ENCODE measurements at regions not wholly inside any gene's neighbourhood (a gene's known extent, or its start where the extent isn't known, plus 50 kb on each side); places are given as distances from the start of the nearest gene placed in this dataset.
"Not testable (repeated sequence)": the region's sequence is repeated elsewhere in the genome, so short reads cannot be mapped to it uniquely, and the experiment has no call there.

- no peaks in the 10 kb centered on the region for H3K27me3 ChIP-seq (ENCODE audit: low read depth)
- intact Hi-C loops (cut with DNase I): no loop called here
- H3K27ac ChIP-seq: no peak overlapping the region
- H3K9me3 ChIP-seq: no peaks in the 10 kb centered on the region
- DNase-seq (no peak), ATAC-seq (no peak)
- TF ChIP-seq CTCF (IDR thresholded peaks at IDR 0.05): no peak
- H3K36me3 ChIP-seq: no peaks in the 10 kb centered on the region
- H3K4me3 ChIP-seq: no peak overlapping the region
- H3K4me1 ChIP-seq: no peaks in the 10 kb centered on the region
Observed at GRCh38 chr11:57940044-57940756, 83.5 kb upstream of the OR9Q1 start.

DNA sequence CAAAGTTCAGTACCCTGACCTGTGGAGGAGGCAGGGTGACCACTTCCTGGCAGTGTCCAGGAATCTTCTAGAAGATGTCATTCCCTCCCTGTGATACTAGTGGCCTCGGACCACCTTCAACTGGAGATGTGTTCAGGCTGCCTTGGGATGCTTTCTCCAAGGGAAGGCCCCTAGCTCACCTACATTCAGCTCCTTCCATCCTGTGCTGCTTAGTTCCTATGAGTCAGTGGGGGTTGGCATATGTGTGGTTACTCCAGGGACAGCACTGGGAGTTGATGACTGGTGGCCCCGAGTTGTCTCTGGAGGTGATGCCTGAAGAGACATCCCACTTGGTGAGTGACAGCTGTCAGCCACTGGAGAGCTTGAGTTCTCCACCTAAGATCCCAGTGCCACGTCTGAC lies 81.8 kb upstream of the OR9Q1 start:
- intact Hi-C loops (cut with DNase I): no loop called here
- no peaks in the 10 kb centered on the region for H3K36me3 ChIP-seq
- no peak for TF ChIP-seq CTCF (IDR thresholded peaks at IDR 0.05)
- no peaks in the 10 kb centered on the region for H3K27me3 ChIP-seq (ENCODE audit: low read depth)
- no peak overlapping the region for H3K27ac ChIP-seq
- DNase-seq: no peak
- ATAC-seq: no peak
- no peaks in the 10 kb centered on the region for H3K9me3 ChIP-seq
- no peaks in the 10 kb centered on the region for H3K4me1 ChIP-seq
- no peak overlapping the region for H3K4me3 ChIP-seq

DNA sequence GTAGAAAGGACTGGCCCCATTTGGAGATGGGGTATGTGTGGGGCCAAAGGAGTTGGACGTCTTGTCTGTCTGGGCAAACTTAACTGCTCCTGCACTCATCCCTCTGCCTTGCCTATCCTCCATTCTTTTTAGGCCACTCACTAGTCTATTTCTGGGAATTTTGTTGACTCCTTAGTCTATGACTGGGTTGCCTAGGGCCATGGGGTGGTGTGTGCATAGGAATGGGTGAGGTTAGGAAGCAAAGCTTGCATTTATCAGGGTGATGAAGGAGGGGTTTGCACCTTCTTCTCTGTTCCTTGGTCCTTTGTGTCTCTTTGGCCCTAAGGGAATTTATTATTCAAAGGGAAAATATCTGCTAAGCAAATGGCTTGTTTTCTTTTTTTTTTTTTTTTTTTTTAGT lies 80.9 kb upstream of the OR9Q1 start:
- intact Hi-C loops (cut with DNase I): no loop called here

GRCh38 chr11:57943766-57944165 lies 79.9 kb upstream of the OR9Q1 start:
- H3K4me1 ChIP-seq; H3K36me3 ChIP-seq; H3K9me3 ChIP-seq; H3K27ac ChIP-seq; DNase-seq; H3K27me3 ChIP-seq (ENCODE audit: low read depth); ATAC-seq; H3K4me3 ChIP-seq; intact Hi-C loops (cut with DNase I): not testable (repeated sequence)

More for the DNA sequence above, 80.9 kb upstream of the OR9Q1 start:
- Histone ChIP-seq H3K27ac (no peak overlapping the region), H3K4me3 (no peak overlapping the region), H3K4me1 (no peaks in the 10 kb centered on the region), H3K9me3 (no peaks in the 10 kb centered on the region), H3K36me3 (no peaks in the 10 kb centered on the region), H3K27me3 (ENCODE audit: low read depth) (no peaks in the 10 kb centered on the region)
- DNase-seq (no peak), ATAC-seq (no peak)
- no peak for TF ChIP-seq CTCF (IDR thresholded peaks at IDR 0.05)

DNA sequence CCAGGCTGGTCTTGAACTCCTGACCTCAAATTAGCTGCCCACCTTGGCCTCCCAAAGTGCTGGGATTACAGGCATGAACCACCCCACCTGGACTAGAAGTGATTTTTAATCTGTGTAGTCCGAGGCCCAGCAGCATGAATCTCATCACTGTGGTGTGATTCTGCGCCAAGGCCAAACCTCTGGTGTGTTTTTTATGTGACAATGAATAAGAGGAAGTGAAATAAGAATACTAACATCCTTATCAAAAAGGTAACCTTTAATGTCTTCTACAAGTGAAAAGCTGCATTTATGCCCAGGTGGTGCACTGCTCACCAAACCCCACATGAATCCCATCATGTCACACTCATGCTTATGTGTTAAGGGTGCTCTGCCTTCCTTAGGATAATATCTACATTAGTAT lies 77.1 kb upstream of the OR9Q1 start:
- Histone ChIP-seq H3K4me3 (no peak overlapping the region), H3K4me1 (no peaks in the 10 kb centered on the region), H3K36me3 (no peaks in the 10 kb centered on the region), H3K27me3 (ENCODE audit: low read depth) (no peaks in the 10 kb centered on the region), H3K27ac (no peak overlapping the region), H3K9me3 (no peaks in the 10 kb centered on the region)
- no peak for ATAC-seq
- no peak for DNase-seq
- intact Hi-C loops (cut with DNase I): no loop called here
- no peak for TF ChIP-seq CTCF (IDR thresholded peaks at IDR 0.05)

DNA sequence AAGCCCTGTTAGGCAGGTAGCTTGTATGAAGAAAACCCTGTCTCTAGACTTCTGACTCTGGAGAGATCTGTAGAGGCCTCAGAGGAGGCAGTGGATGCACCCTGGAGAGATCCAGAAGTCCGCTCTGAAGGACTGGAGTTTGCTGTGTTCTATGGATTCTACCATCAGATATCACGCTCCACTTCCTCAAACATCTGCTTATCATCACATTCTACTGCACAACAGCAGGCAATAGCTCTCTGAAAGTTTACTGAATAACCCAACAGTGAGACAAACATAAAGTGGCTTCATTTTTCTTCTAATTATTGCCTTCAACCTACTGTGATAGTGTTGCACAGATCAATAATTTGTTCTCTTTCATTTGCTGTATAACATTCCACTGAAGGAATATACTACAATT lies 59.0 kb upstream of the OR9Q1 start:
- Histone ChIP-seq H3K27ac (no peak overlapping the region), H3K4me1 (no peaks in the 10 kb centered on the region), H3K27me3 (ENCODE audit: low read depth) (no peaks in the 10 kb centered on the region), H3K9me3 (no peaks in the 10 kb centered on the region), H3K4me3 (no peak overlapping the region), H3K36me3 (no peaks in the 10 kb centered on the region)
- no peak for TF ChIP-seq CTCF (IDR thresholded peaks at IDR 0.05)
- DNase-seq (no peak), ATAC-seq (no peak)
- intact Hi-C loops (cut with DNase I): no loop called here
